ENCODE measurements at regions not wholly inside any gene's neighbourhood (a gene's known extent, or its start where the extent isn't known, plus 50 kb on each side); places are given as distances from the start of the nearest gene placed in this dataset.

DNA sequence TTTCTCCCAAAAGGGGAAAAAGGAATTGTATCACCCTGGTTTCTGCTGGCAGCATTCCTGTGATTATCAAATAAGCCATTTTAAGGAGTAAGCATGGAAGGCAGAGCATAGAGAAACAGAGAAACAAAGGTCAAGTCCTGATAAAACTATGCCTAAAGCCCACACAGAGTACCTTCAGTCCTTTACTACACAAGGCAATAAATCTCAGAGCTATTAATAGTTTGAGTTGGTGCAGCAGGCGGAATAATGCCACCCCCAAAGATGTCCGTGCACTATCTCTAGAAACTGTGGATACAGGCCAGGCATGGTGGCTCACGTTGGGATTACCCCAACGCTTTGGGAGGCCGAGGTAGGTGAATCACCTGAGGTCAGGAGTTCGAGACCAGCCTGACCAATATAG, 58.1 kb upstream of the ZBTB40 start:
- no peak overlapping the region for H3K4me3 ChIP-seq (replicated peaks in 1 of 3; ENCODE audit: low read depth in 2 of 3, low read length in 3 of 3)
- no peak for DNase-seq
- no peak overlapping the region for H3K27ac ChIP-seq (ENCODE audit: low read depth in 1 of 2, low read length in 2 of 2)
- no peak overlapping the region for H3K9ac ChIP-seq (ENCODE audit: insufficient read depth, low read length, poor library complexity, severe bottlenecking)
- intact Hi-C loops (cut with micrococcal nuclease): no loop called here
- H4K20me1 ChIP-seq (ENCODE audit: insufficient read depth, low read length): no peaks in the 10 kb centered on the region
- H3K4me2 ChIP-seq (replicated peaks; ENCODE audit: extremely low read depth, low read length, poor library complexity, severe bottlenecking): no peak overlapping the region
- H3K4me1 Mint-ChIP-seq: no peaks in the 10 kb centered on the region
- H3K36me3 Mint-ChIP-seq: no peaks in the 10 kb centered on the region
- H3K27ac Mint-ChIP-seq: no peak overlapping the region
- peaks cover 0 to 15% of the 10 kb centered on the region in 2 donors for H3K27me3 ChIP-seq (ENCODE audit: control insufficient read depth in 2 of 2, insufficient read depth in 2 of 2, low read length in 2 of 2)
- no peak overlapping the region for H2AFZ ChIP-seq (ENCODE audit: insufficient read depth, low read depth, low read length, poor library complexity, severe bottlenecking)
- H3K27me3 Mint-ChIP-seq (ENCODE audit: low read depth in 3 of 3): peaks cover 19 to 29% (median 20%) of the 10 kb centered on the region in 3 donors
- no peaks in the 10 kb centered on the region for H3K36me3 ChIP-seq (replicated peaks in 1 of 2; ENCODE audit: control insufficient read depth in 1 of 2, insufficient read depth in 2 of 2, low read length in 2 of 2)
- no peaks in the 10 kb centered on the region for H3K79me2 ChIP-seq (ENCODE audit: insufficient read depth, low read length)
- no peak overlapping the region for H3K4me3 Mint-ChIP-seq
- no peaks in the 10 kb centered on the region for H3K9me3 Mint-ChIP-seq
- no peak for TF ChIP-seq CTCF (IDR thresholded peaks at IDR 0.05)
- no peaks in the 10 kb centered on the region for H3K4me1 ChIP-seq (ENCODE audit: control insufficient read depth in 1 of 2, insufficient read depth in 2 of 2, low read length in 2 of 2)
- H3K9me3 ChIP-seq (replicated peaks in 1 of 2; ENCODE audit: control insufficient read depth in 1 of 2, insufficient read depth in 1 of 2, low read length in 2 of 2): no peaks in the 10 kb centered on the region
- 82% methylated on average over 5 of the region's 6 CpGs for WGBS (ENCODE audit: insufficient coverage)

DNA sequence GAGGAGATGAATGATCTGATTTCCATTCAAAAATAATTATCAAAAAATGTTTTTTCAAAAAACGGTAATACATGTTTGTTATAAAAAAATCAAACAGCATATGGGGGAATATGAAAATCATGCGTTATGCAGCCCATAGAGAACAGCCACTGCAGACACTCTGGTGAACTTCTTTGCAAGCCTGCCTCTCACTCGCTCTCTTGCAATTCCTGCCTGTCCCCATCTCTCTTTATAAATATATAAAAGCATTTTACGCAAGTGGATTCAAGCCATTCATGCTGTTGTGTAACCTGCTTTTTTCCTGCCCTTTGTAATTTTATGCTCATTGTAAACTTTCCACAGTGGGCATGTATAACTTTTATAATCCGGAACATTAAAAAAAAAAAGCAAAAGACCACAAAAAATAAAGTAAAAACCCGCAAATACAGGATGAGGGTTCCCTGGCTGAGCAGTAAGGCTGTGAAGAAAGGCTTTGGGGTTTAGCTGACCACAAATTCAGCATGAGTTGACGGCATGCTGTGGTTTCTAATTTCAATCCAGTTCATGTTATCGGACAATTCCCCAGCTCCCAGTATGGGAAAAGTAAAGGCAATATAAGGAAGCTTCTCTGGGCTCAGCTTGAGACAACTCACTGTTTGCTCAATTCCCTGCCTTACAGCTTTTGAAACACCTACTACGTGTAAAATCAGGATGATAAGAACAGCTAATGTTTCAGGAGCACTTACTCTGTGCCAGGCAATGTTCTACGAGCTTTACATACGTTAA, 52.8 kb upstream of the ZBTB40 start:
- no peaks in the 10 kb centered on the region for H3K9me3 Mint-ChIP-seq
- no peak overlapping the region for H3K27ac ChIP-seq (ENCODE audit: low read depth in 1 of 2, low read length in 2 of 2)
- DNase-seq: no peak
- no peaks in the 10 kb centered on the region for H3K36me3 Mint-ChIP-seq
- H3K4me1 ChIP-seq (ENCODE audit: control insufficient read depth in 1 of 2, insufficient read depth in 2 of 2, low read length in 2 of 2): no peaks in the 10 kb centered on the region
- H3K79me2 ChIP-seq (ENCODE audit: insufficient read depth, low read length): no peaks in the 10 kb centered on the region
- no peak overlapping the region for H3K4me3 Mint-ChIP-seq
- H3K27ac Mint-ChIP-seq: no peak overlapping the region
- H3K9ac ChIP-seq (ENCODE audit: insufficient read depth, low read length, poor library complexity, severe bottlenecking): no peak overlapping the region
- no peak overlapping the region for H3K4me2 ChIP-seq (replicated peaks; ENCODE audit: extremely low read depth, low read length, poor library complexity, severe bottlenecking)
- no peak overlapping the region for H3K4me3 ChIP-seq (replicated peaks in 1 of 3; ENCODE audit: low read depth in 2 of 3, low read length in 3 of 3)
- H3K27me3 Mint-ChIP-seq (ENCODE audit: low read depth in 3 of 3): peaks cover 24 to 52% (median 28%) of the 10 kb centered on the region in 3 donors
- TF ChIP-seq CTCF (IDR thresholded peaks at IDR 0.05): no peak
- H3K9me3 ChIP-seq (replicated peaks in 1 of 2; ENCODE audit: control insufficient read depth in 1 of 2, insufficient read depth in 1 of 2, low read length in 2 of 2): no peaks in the 10 kb centered on the region
- 47% methylated on average over 3 of the region's 11 CpGs for WGBS (ENCODE audit: insufficient coverage)
- intact Hi-C loops (cut with micrococcal nuclease): no loop called here
- H4K20me1 ChIP-seq (ENCODE audit: insufficient read depth, low read length): no peaks in the 10 kb centered on the region
- H3K4me1 Mint-ChIP-seq: no peaks in the 10 kb centered on the region
- H3K27me3 ChIP-seq (ENCODE audit: control insufficient read depth in 2 of 2, insufficient read depth in 2 of 2, low read length in 2 of 2): peaks cover 3 to 28% of the 10 kb centered on the region in 2 donors
- H2AFZ ChIP-seq (ENCODE audit: insufficient read depth, low read depth, low read length, poor library complexity, severe bottlenecking): no peak overlapping the region
- no peaks in the 10 kb centered on the region for H3K36me3 ChIP-seq (replicated peaks in 1 of 2; ENCODE audit: control insufficient read depth in 1 of 2, insufficient read depth in 2 of 2, low read length in 2 of 2)

All from CD14-positive monocyte (primary cell).